GM19468 (cell line): ENCODE measurements at regions not wholly inside any gene's neighbourhood (a gene's known extent, or its start where the extent isn't known, plus 50 kb on each side); places are given as distances from the start of the nearest gene placed in this dataset.

ENCODE experiments used
- ATAC-seq: cut with Tn5 transposase; IDR thresholded peaks from one replicate; pipeline ENCODE4 v1.9.1; 2021; ENCODE audit warnings: mild to moderate bottlenecking, moderate library complexity, moderate number of reproducible peaks; ENCODE audit not compliant: unreplicated experiment; ENCODE audit errors: extremely low read depth

GRCh38 chr9:36762958-36763357 lies 190.3 kb downstream of the MELK start:
- no peak for ATAC-seq

- ATAC-seq = no peak
Observed at GRCh38 chr9:36763778-36764177, 191.1 kb downstream of the MELK start.

GRCh38 chr9:36764364-36765076 lies 191.8 kb downstream of the MELK start:
- no peak for ATAC-seq

GRCh38 chr9:36765077-36765390 lies 192.3 kb downstream of the MELK start:
- ATAC-seq = no peak

GRCh38 chr9:36765468-36766341 lies 193.0 kb downstream of the MELK start:
- ATAC-seq = peak; percentile 93

- no peak for ATAC-seq
Observed at GRCh38 chr9:36768677-36769076, 196.0 kb downstream of the MELK start.

- ATAC-seq = no peak
Observed at GRCh38 chr9:36770025-36770424, 197.3 kb downstream of the MELK start.

- ATAC-seq = no peak
Observed at GRCh38 chr9:36772449-36773403, 200.0 kb downstream of the MELK start.

- no peak for ATAC-seq
Observed at GRCh38 chr9:36778682-36779081, 206.0 kb downstream of the MELK start.

- ATAC-seq = no peak
Observed at GRCh38 chr9:36779582-36779981, 206.9 kb downstream of the MELK start.

- ATAC-seq = no peak
Observed at GRCh38 chr9:36780186-36780585, 207.5 kb downstream of the MELK start.

GRCh38 chr9:36781533-36781932 lies 208.8 kb downstream of the MELK start:
- no peak for ATAC-seq
